A549 (cell line): ENCODE measurements at regions not wholly inside any gene's neighbourhood (a gene's known extent, or its start where the extent isn't known, plus 50 kb on each side); places are given as distances from the start of the nearest gene placed in this dataset.
"Not testable (repeated sequence)": the region's sequence is repeated elsewhere in the genome, so short reads cannot be mapped to it uniquely, and the experiment has no call there.

Experiments
- ATAC-seq, 2 experiments: fragments of 200-7000 bp in 1 of 2; fragments of >200 bp in 1 of 2; cut with Nextera tagmentation in 1 of 2; cut with Tn5 transposase in 1 of 2; 3 replicates each; pipeline versions ENCODE4 v1.8.0 to v1.9.1; 2018 to 2020; ENCODE audit warnings: mild to moderate bottlenecking in 1 of 2, moderate library complexity in 1 of 2
- CTCF ChIA-PET: fragments of 300-600 bp; sonication (Branson Sonifier 250); formaldehyde crosslinking; extraction: SDS; loops from one replicate; lab custom pipeline; 2021; ENCODE audit warnings: antibody characterized with exemption, inconsistent platforms; lab: Yijun Ruan, JAX
- POLR2A ChIA-PET: fragments of 350-600 bp; formaldehyde crosslinking; extraction: SDS; loops from one replicate; lab custom pipeline; 2021; ENCODE audit warnings: antibody characterized with exemption, inconsistent platforms; lab: Yijun Ruan, JAX
- DNase-seq, 2 experiments: peaks; one replicate each; pipeline versions ENCODE4 v3.0.0 to v3.0.0-alpha.2; 2011 to 2016; ENCODE audit warnings: low read depth in 1 of 2, low spot score in 1 of 2
- FAIRE-seq: peaks from 2 replicates; lab custom pipeline; 2011; peaks lifted over from hg19 to GRCh38; lab: Jason Lieb, UNC
- H3K27ac ChIP-seq, 2 experiments: fragments of >200 bp; sonication (Bioruptor Twin); formaldehyde crosslinking; 3 replicates each; pipeline ENCODE4 v1.5.1; 2016 to 2017
- H3K4me1 ChIP-seq: fragments of >200 bp; sonication (Bioruptor Twin); formaldehyde crosslinking; 3 replicates; pipeline ENCODE4 v1.6.1; 2016
- H3K4me2 ChIP-seq: fragments of >200 bp; sonication (Bioruptor Twin); formaldehyde crosslinking; 3 replicates; pipeline ENCODE4 v1.6.1; 2016
- H3K4me3 ChIP-seq: fragments of >200 bp; sonication (Bioruptor Twin); formaldehyde crosslinking; 3 replicates; pipeline ENCODE4 v1.5.1; 2016
- H3K9me3 ChIP-seq: fragments of >200 bp; sonication (Bioruptor Twin); formaldehyde crosslinking; 3 replicates; pipeline ENCODE4 v1.6.1; 2016
- ATOH8 ChIP-seq: fragments of 250-450 bp; sonication (Bioruptor Pico); IDR thresholded peaks from 2 replicates; pipeline ENCODE4 v1.5.0; 2020; ENCODE audit warnings: low read depth, mild to moderate bottlenecking, moderate library complexity
- CBX2 ChIP-seq: fragments of 200-600 bp; sonication (generic); IDR thresholded peaks from 2 replicates; pipeline ENCODE4 v1.6.1; 2016; ENCODE audit warnings: low read depth, mild to moderate bottlenecking, borderline replicate concordance
- CHD2 ChIP-seq: fragments of 150-350 bp; IDR thresholded peaks from 2 replicates; pipeline ENCODE4 v1.6.1; 2014; ENCODE audit warnings: low read length; ENCODE audit not compliant: partially characterized antibody
- CHD4 ChIP-seq: fragments of 200-600 bp; sonication (generic); IDR thresholded peaks from 2 replicates; pipeline ENCODE4 v1.6.1; 2016; ENCODE audit warnings: antibody characterized with exemption, mild to moderate bottlenecking, borderline replicate concordance
- CTCF ChIP-seq: fragments of >200 bp; sonication (Bioruptor Twin); formaldehyde crosslinking; IDR thresholded peaks from 3 replicates; pipeline ENCODE4 v1.5.1; 2016
- EHMT2 ChIP-seq: fragments of 200-600 bp; sonication (generic); IDR thresholded peaks from 2 replicates; pipeline ENCODE4 v1.6.1; 2016; ENCODE audit warnings: antibody characterized with exemption, low read depth, mild to moderate bottlenecking, moderate library complexity
- EP300 ChIP-seq, 2 experiments: fragments of >200 bp; sonication (Bioruptor Twin); formaldehyde crosslinking; IDR thresholded peaks; 2 replicates in 1 of 2; 3 replicates in 1 of 2; pipeline ENCODE4 v1.6.1; 2016 to 2017
- FOSB ChIP-seq: fragments of 250-450 bp; sonication (Bioruptor Pico); IDR thresholded peaks from 2 replicates; pipeline ENCODE4 v1.5.0; 2020; ENCODE audit warnings: mild to moderate bottlenecking, moderate library complexity
- FOSL2 ChIP-seq, 2 experiments: fragments of 450-650 bp in 1 of 2; fragments of >200 bp in 1 of 2; sonication (Bioruptor Twin) in 1 of 2; formaldehyde crosslinking; IDR thresholded peaks; 2 replicates each; pipeline versions ENCODE4 v1.5.0 to v1.6.1; 2016 to 2020; ENCODE audit warnings: mild to moderate bottlenecking in 1 of 2, moderate library complexity in 1 of 2
- FOXS1 ChIP-seq: fragments of 250-450 bp; sonication (Bioruptor Pico); IDR thresholded peaks from 2 replicates; pipeline ENCODE4 v1.5.0; 2020; ENCODE audit warnings: mild to moderate bottlenecking, moderate library complexity
- HDAC2 ChIP-seq: fragments of 200-600 bp; sonication (generic); IDR thresholded peaks from 2 replicates; pipeline ENCODE4 v1.6.1; 2016
- HES2 ChIP-seq: fragments of >200 bp; sonication (Bioruptor Twin); formaldehyde crosslinking; IDR thresholded peaks from 2 replicates; pipeline ENCODE4 v1.6.1; 2016
- HOXA7 ChIP-seq: fragments of 250-450 bp; sonication (Bioruptor Pico); IDR thresholded peaks from 2 replicates; pipeline ENCODE4 v1.5.0; 2020; ENCODE audit warnings: mild to moderate bottlenecking, moderate library complexity
- HOXB5 ChIP-seq: fragments of 250-450 bp; sonication (Bioruptor Pico); IDR thresholded peaks from 2 replicates; pipeline ENCODE4 v1.5.0; 2020; ENCODE audit warnings: mild to moderate bottlenecking, moderate library complexity
- JUN ChIP-seq, 2 experiments: fragments of >200 bp; sonication (Bioruptor Twin); formaldehyde crosslinking; IDR thresholded peaks; 2 replicates in 1 of 2; 3 replicates in 1 of 2; pipeline ENCODE4 v1.6.1; 2016 to 2017
- KDM5A ChIP-seq: fragments of 200-600 bp; sonication (generic); IDR thresholded peaks from 2 replicates; pipeline ENCODE4 v1.6.1; 2016; ENCODE audit warnings: antibody characterized with exemption, mild to moderate bottlenecking
- MAFK ChIP-seq: fragments of 450-650 bp; IDR thresholded peaks from 2 replicates; pipeline ENCODE4 v1.6.1; 2014; ENCODE audit not compliant: partially characterized antibody
- MYC ChIP-seq: IDR thresholded peaks from 2 replicates; pipeline ENCODE4 v1.6.1; 2012; ENCODE audit warnings: mild to moderate bottlenecking, inconsistent platforms, low read length, improper control_type of control experiment, borderline replicate concordance
- NFE2L2 ChIP-seq: fragments of 150-350 bp; conservative IDR thresholded peaks from 2 replicates; pipeline ENCODE4 v1.6.1; 2014; ENCODE audit warnings: low read length
- NPAS2 ChIP-seq: fragments of 250-450 bp; sonication (Bioruptor Pico); IDR thresholded peaks from 2 replicates; pipeline ENCODE4 v1.8.0; 2022; ENCODE audit warnings: mild to moderate bottlenecking, moderate library complexity, borderline replicate concordance
- NR3C1 ChIP-seq: fragments of >200 bp; sonication (Bioruptor Twin); formaldehyde crosslinking; IDR thresholded peaks from 3 replicates; pipeline ENCODE4 v1.6.1; 2017
- PBX3 ChIP-seq: IDR thresholded peaks from 2 replicates; pipeline ENCODE4 v1.6.1; 2012
- POLR2A ChIP-seq: IDR thresholded peaks from 2 replicates; pipeline ENCODE4 v1.6.1; 2012; ENCODE audit warnings: mild to moderate bottlenecking, low read length
- POLR2AphosphoS2 ChIP-seq: conservative IDR thresholded peaks from 2 replicates; pipeline ENCODE4 v1.6.1; 2012; ENCODE audit warnings: low read length, improper control_type of control experiment, inconsistent platforms
- RAD21 ChIP-seq, 2 experiments: fragments of >200 bp in 1 of 2; sonication (Bioruptor Twin) in 1 of 2; formaldehyde crosslinking in 1 of 2; IDR thresholded peaks in 1 of 2; conservative IDR thresholded peaks in 1 of 2; 2 replicates in 1 of 2; 3 replicates in 1 of 2; pipeline ENCODE4 v1.6.1; 2012 to 2018; ENCODE audit warnings: inconsistent platforms in 1 of 2
- SMC3 ChIP-seq: fragments of >200 bp; sonication (Bioruptor Twin); formaldehyde crosslinking; IDR thresholded peaks from 3 replicates; pipeline ENCODE4 v1.6.1; 2018; ENCODE audit warnings: inconsistent platforms
- ZC3H11A ChIP-seq: fragments of 450-650 bp; IDR thresholded peaks from 2 replicates; pipeline ENCODE4 v1.6.1; 2014; ENCODE audit warnings: antibody characterized with exemption, mild to moderate bottlenecking
- ZFP36 ChIP-seq: fragments of 450-650 bp; IDR thresholded peaks from 2 replicates; pipeline ENCODE4 v1.6.1; 2014; ENCODE audit warnings: borderline replicate concordance; ENCODE audit not compliant: partially characterized antibody
- WGBS: methylation state at CpG from one replicate; pipeline ENCODE4 v1.1.6; 2017; ENCODE audit errors: missing lambda C conversion rate; 5-methylcytosine and 5-hydroxymethylcytosine counted together

- H3K4me2 ChIP-seq, result no peak overlapping the region
- H3K4me3 ChIP-seq, result no peak overlapping the region
- CTCF ChIA-PET, result no interaction called here
- POLR2A ChIA-PET, result no interaction called here
- no peaks in the 10 kb centered on the region for H3K4me1 ChIP-seq
- DNase-seq (no peak), ATAC-seq (no peak), FAIRE-seq (no peak)
- no peaks in the 10 kb centered on the region for H3K9me3 ChIP-seq
- no peak overlapping the region for H3K27ac ChIP-seq
- WGBS, result 25% methylated on average over 5 of the region's 5 CpGs
- TF ChIP-seq ZFP36 (no peak), FOSB (CRISPR knock-in tag) (no peak), SMC3 (no peak), HDAC2 (no peak), EHMT2 (no peak), RAD21 (conservative IDR thresholded peaks at IDR 0.05 in 1 of 2, IDR thresholded peaks at IDR 0.05 in 1 of 2) (no peak), KDM5A (no peak), CTCF (no peak), ATOH8 (CRISPR knock-in tag) (no peak), PBX3 (no peak), FOSL2 (IDR thresholded peaks at IDR 0.05) (no peak), FOSL2 (CRISPR knock-in tag; IDR thresholded peaks at IDR 0.05) (no peak), EP300 (IDR thresholded peaks at IDR 0.05) (no peak), NR3C1 (no peak), NPAS2 (CRISPR knock-in tag) (no peak)
Measured at GRCh38 chr3:176609361-176609760, 587.9 kb downstream of the TBL1XR1 start.

- H3K27ac ChIP-seq, H3K9me3 ChIP-seq, H3K4me2 ChIP-seq, POLR2A ChIA-PET, DNase-seq, ATAC-seq, FAIRE-seq, H3K4me3 ChIP-seq, H3K4me1 ChIP-seq, CTCF ChIA-PET: not testable (repeated sequence)
- 31% methylated on average over 2 of the region's 2 CpGs for WGBS
Measured at GRCh38 chr3:176605553-176605952, 591.7 kb downstream of the TBL1XR1 start.

- H3K4me1 ChIP-seq, result no peaks in the 10 kb centered on the region
- no peaks in the 10 kb centered on the region for H3K9me3 ChIP-seq
- no peak overlapping the region for H3K4me3 ChIP-seq
- DNase-seq (no peak), FAIRE-seq (no peak), ATAC-seq (no peak)
- ChIA-PET CTCF (no interaction called here), POLR2A (no interaction called here)
- no peak overlapping the region for H3K4me2 ChIP-seq
- H3K27ac ChIP-seq, result no peak overlapping the region
- TF ChIP-seq HOXA7 (no peak), ZC3H11A (no peak), EP300 (IDR thresholded peaks at IDR 0.05) (no peak), HOXB5 (CRISPR knock-in tag) (no peak), NR3C1 (no peak), JUN (IDR thresholded peaks at IDR 0.05) (no peak), CHD2 (no peak), POLR2AphosphoS2 (no peak), MAFK (no peak), EHMT2 (no peak), CBX2 (no peak), CHD4 (no peak), FOXS1 (CRISPR knock-in tag) (no peak), HDAC2 (no peak), POLR2A (no peak), MYC (no peak), ATOH8 (CRISPR knock-in tag) (no peak), NFE2L2 (no peak), HES2 (no peak)
Measured at GRCh38 chr3:176595307-176595706, 602.0 kb downstream of the TBL1XR1 start.
